ENCODE measurements at regions not wholly inside any gene's neighbourhood (a gene's known extent, or its start where the extent isn't known, plus 50 kb on each side); places are given as distances from the start of the nearest gene placed in this dataset.

DNA sequence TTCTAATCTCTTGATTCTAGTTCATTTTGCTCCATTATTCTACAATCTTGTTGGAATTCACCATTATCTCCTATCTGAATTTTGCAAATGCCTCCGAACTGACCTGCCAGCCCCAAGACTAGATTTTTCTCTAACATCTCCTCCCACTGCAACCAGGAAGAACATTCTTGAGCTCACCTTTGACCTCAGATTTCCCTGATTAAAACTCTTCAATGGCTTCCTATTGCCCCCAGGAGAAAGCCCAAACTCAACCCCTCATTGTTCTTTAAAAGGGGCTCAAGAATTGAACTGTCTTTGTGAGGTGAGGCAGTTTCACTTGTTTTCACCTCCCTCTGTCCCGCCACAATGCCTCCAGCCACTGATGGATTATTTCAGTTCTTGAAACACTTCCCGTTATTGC lies 784.6 kb upstream of the ZEB2 start:
- Histone ChIP-seq H3K9me3 (ENCODE audit: low read depth, low read length, poor library complexity, severe bottlenecking) (no peaks in the 10 kb centered on the region), H3K36me3 (ENCODE audit: insufficient read depth, low read length, poor library complexity, severe bottlenecking) (no peaks in the 10 kb centered on the region), H3K4me1 (ENCODE audit: insufficient read depth, low read length, poor library complexity, severe bottlenecking) (no peaks in the 10 kb centered on the region), H3K27me3 (replicated peaks; ENCODE audit: insufficient read depth, low read depth, low read length, poor library complexity) (no peaks in the 10 kb centered on the region), H3K4me3 (ENCODE audit: low read depth, low read length, poor library complexity, severe bottlenecking) (no peak overlapping the region), H3K27ac (ENCODE audit: low read depth, low read length, poor library complexity, severe bottlenecking) (no peak overlapping the region)
- no peak for DNase-seq (ENCODE audit: low spot score)
- intact Hi-C loops (cut with micrococcal nuclease; ENCODE audit: unreplicated experiment) = no loop called here
- TF ChIP-seq, protein P1, sequence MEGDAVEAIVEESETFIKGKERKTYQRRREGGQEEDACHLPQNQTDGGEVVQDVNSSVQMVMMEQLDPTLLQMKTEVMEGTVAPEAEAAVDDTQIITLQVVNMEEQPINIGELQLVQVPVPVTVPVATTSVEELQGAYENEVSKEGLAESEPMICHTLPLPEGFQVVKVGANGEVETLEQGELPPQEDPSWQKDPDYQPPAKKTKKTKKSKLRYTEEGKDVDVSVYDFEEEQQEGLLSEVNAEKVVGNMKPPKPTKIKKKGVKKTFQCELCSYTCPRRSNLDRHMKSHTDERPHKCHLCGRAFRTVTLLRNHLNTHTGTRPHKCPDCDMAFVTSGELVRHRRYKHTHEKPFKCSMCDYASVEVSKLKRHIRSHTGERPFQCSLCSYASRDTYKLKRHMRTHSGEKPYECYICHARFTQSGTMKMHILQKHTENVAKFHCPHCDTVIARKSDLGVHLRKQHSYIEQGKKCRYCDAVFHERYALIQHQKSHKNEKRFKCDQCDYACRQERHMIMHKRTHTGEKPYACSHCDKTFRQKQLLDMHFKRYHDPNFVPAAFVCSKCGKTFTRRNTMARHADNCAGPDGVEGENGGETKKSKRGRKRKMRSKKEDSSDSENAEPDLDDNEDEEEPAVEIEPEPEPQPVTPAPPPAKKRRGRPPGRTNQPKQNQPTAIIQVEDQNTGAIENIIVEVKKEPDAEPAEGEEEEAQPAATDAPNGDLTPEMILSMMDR (conservative IDR thresholded peaks at IDR 0.05; ENCODE audit: low read depth, low read length) = no peak
- TF ChIP-seq EZH2 (IDR thresholded peaks at IDR 0.05; ENCODE audit: borderline replicate concordance, low read depth, low read length, poor library complexity, severe bottlenecking) = no peak
- CTCF ChIA-PET = no interaction called here
- POLR2A ChIA-PET (ENCODE audit: low non-redundant PET) = no interaction called here
- BruUV-seq (replicated peaks) = no TSS peak

DNA sequence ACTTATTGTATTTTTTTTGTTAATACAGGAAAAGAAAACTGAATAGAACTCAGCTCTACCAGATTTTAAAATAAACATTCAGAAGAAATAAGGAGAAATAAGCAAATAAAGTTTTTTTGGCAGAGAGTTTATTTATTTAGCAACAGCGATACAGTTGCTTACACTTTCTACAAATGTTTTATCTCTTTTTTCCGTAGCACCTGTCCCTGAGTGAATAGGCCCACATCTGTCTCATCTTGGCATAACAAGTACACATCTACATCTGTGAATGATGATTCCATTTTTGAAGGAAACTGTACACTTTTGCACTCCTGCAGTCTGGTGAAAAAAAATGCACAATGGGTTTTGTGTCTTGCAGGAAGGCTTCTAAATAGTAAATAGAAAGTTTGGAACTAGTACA lies 783.6 kb upstream of the ZEB2 start:
- no peaks in the 10 kb centered on the region for H3K9me3 ChIP-seq (ENCODE audit: low read depth, low read length, poor library complexity, severe bottlenecking)
- POLR2A ChIA-PET (ENCODE audit: low non-redundant PET) = no interaction called here
- H3K27ac ChIP-seq (ENCODE audit: low read depth, low read length, poor library complexity, severe bottlenecking) = no peak overlapping the region
- H3K36me3 ChIP-seq (ENCODE audit: insufficient read depth, low read length, poor library complexity, severe bottlenecking) = no peaks in the 10 kb centered on the region
- intact Hi-C loops (cut with micrococcal nuclease; ENCODE audit: unreplicated experiment) = no loop called here
- H3K4me3 ChIP-seq (ENCODE audit: low read depth, low read length, poor library complexity, severe bottlenecking) = no peak overlapping the region
- H3K4me1 ChIP-seq (ENCODE audit: insufficient read depth, low read length, poor library complexity, severe bottlenecking) = no peaks in the 10 kb centered on the region
- H3K27me3 ChIP-seq (replicated peaks; ENCODE audit: insufficient read depth, low read depth, low read length, poor library complexity) = no peaks in the 10 kb centered on the region
- no TSS peak for BruUV-seq (replicated peaks)
- TF ChIP-seq EZH2 (IDR thresholded peaks at IDR 0.05; ENCODE audit: borderline replicate concordance, low read depth, low read length, poor library complexity, severe bottlenecking) = no peak
- TF ChIP-seq, protein P1 (conservative IDR thresholded peaks at IDR 0.05; ENCODE audit: low read depth, low read length) = no peak
- DNase-seq (ENCODE audit: low spot score) = no peak
- CTCF ChIA-PET = no interaction called here

DNA sequence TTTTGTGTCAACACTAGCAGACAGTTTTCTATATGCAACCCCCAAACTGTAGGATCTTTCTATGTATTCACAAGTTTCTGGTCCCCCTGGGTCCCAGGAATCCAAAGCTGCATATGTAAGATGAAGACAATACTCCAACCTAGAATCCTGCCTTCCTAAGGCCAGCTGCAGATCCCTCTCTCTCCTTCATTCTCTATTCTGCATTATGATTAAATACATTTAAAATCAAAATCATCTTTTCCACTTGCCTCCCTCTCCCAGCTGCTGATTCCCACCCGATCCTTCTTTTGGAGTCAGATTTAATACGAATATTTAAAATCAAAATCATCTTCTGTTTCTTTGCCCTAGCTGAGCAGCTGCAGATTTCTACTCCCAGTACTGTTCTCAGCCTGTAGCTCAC lies 783.0 kb upstream of the ZEB2 start:
- Histone ChIP-seq H3K4me3 (ENCODE audit: low read depth, low read length, poor library complexity, severe bottlenecking) (no peak overlapping the region), H3K4me1 (ENCODE audit: insufficient read depth, low read length, poor library complexity, severe bottlenecking) (no peaks in the 10 kb centered on the region), H3K27me3 (replicated peaks; ENCODE audit: insufficient read depth, low read depth, low read length, poor library complexity) (no peaks in the 10 kb centered on the region), H3K36me3 (ENCODE audit: insufficient read depth, low read length, poor library complexity, severe bottlenecking) (no peaks in the 10 kb centered on the region), H3K9me3 (ENCODE audit: low read depth, low read length, poor library complexity, severe bottlenecking) (no peaks in the 10 kb centered on the region), H3K27ac (ENCODE audit: low read depth, low read length, poor library complexity, severe bottlenecking) (no peak overlapping the region)
- POLR2A ChIA-PET (ENCODE audit: low non-redundant PET) = no interaction called here
- TF ChIP-seq, protein P1 (conservative IDR thresholded peaks at IDR 0.05; ENCODE audit: low read depth, low read length) = no peak
- no peak for TF ChIP-seq EZH2 (IDR thresholded peaks at IDR 0.05; ENCODE audit: borderline replicate concordance, low read depth, low read length, poor library complexity, severe bottlenecking)
- no TSS peak for BruUV-seq (replicated peaks)
- no peak for DNase-seq (ENCODE audit: low spot score)
- CTCF ChIA-PET = no interaction called here
- intact Hi-C loops (cut with micrococcal nuclease; ENCODE audit: unreplicated experiment) = no loop called here
